ENCODE measurements at regions not wholly inside any gene's neighbourhood (a gene's known extent, or its start where the extent isn't known, plus 50 kb on each side); places are given as distances from the start of the nearest gene placed in this dataset.
A peak's percentile ranks its signal among the peaks of the same experiment; 100 is the strongest.

DNA sequence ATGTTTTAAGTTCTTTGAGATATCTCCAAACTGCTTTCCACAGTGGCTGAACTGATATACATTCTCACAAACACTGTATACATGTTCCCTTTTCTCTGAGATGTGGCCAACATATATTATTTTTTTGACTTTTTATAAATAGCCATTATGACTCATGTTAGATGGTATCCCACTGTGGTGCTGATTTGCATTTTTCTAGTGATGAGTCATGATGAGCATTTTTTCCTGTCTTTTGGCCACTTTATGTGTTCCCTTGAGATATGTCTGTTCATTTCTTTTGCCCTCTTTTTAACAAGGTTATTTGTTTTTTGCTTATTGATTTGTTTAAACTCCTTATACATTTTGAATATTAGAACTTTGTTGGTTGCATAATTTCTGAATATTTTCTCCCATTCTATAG is 1055.1 kb downstream of the NXPH1 start:
- no peak overlapping the region for H3K27ac ChIP-seq
- TF ChIP-seq, protein P1, sequence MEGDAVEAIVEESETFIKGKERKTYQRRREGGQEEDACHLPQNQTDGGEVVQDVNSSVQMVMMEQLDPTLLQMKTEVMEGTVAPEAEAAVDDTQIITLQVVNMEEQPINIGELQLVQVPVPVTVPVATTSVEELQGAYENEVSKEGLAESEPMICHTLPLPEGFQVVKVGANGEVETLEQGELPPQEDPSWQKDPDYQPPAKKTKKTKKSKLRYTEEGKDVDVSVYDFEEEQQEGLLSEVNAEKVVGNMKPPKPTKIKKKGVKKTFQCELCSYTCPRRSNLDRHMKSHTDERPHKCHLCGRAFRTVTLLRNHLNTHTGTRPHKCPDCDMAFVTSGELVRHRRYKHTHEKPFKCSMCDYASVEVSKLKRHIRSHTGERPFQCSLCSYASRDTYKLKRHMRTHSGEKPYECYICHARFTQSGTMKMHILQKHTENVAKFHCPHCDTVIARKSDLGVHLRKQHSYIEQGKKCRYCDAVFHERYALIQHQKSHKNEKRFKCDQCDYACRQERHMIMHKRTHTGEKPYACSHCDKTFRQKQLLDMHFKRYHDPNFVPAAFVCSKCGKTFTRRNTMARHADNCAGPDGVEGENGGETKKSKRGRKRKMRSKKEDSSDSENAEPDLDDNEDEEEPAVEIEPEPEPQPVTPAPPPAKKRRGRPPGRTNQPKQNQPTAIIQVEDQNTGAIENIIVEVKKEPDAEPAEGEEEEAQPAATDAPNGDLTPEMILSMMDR (conservative IDR thresholded peaks at IDR 0.05): no peak

DNA sequence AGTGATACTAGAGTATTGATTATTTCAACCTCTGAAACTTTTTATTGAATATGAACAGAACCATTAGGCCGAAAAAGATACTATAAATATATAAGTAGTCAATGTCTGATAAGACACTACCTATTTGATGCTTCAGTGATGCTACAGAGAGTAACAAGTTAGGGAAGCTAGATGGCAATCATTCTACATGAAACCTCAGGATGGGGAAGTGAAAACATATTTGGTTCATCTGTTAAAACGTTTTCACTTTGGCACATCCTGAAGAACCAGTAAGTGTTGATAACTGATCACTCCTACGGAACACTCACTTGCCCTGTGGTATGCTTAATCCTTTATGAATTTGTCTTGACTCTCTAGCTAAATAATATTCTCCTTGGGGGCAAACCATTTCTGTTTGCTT is 1064.9 kb downstream of the NXPH1 start:
- TF ChIP-seq, protein P1 (conservative IDR thresholded peaks at IDR 0.05): 0 out of 2 replicates have a peak, but pooled peaks have one; percentile 10
- H3K27ac ChIP-seq: no peak overlapping the region

DNA sequence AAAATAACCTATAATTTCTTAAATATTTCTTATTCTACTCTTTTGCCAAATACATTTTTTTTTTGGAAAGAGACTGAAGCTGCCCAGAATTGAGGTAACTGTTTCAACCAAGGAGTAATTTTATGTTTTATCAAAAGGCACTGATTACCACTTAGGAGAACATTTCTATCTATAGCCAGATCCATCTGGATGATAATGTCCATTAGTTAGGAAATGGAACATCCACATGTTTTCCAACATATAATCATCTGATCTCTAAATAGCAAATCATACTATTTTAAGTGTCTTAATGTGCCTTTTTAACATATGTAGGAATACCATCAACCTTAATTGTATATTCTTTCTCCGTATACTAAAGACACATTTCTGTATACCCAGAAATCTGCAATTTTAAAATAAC is 1068.9 kb downstream of the NXPH1 start:
- no peak overlapping the region for H3K27ac ChIP-seq
- TF ChIP-seq, protein P1 (conservative IDR thresholded peaks at IDR 0.05): no peak

DNA sequence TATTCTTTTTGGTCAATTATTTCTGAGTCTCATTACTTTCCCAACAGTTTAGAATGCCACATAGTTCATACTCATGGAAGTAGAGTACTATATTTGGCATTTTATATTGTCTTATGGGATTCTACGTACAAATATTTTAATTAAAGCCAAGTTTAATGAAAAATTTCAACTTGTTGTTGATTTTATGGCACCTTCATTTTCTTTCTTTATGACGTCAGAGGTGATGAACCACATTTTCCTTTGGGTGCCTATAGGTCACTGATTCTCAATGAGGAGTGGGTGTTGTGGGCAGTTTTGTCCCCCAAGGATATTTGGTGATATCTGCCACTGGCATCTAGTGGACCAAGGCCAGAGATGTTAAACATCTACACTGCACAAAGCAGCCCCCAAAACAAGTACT is 1071.3 kb downstream of the NXPH1 start:
- TF ChIP-seq, protein P1 (conservative IDR thresholded peaks at IDR 0.05): no peak

DNA sequence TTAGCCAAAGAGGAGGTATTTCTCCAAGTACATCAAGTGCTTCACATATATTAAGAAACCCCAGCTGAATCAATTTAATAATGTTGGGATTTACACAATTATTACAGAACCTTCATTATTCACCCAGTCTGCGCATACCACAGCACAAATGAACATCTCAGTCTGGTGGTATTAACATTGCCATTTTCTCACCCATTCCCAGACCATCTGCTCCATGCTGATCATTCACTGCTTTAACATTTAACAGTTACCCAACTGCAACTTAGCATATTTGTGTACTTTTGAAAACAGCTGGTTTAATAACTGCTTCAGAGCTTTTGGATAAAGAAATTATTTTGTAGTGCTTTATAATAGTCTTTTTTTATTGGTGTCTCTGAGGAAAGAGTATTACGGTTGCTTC is 1072.1 kb downstream of the NXPH1 start:
- TF ChIP-seq, protein P1 (conservative IDR thresholded peaks at IDR 0.05): no peak

More for the DNA sequence above, 1071.3 kb downstream of the NXPH1 start:
- no peak overlapping the region for H3K27ac ChIP-seq

DNA sequence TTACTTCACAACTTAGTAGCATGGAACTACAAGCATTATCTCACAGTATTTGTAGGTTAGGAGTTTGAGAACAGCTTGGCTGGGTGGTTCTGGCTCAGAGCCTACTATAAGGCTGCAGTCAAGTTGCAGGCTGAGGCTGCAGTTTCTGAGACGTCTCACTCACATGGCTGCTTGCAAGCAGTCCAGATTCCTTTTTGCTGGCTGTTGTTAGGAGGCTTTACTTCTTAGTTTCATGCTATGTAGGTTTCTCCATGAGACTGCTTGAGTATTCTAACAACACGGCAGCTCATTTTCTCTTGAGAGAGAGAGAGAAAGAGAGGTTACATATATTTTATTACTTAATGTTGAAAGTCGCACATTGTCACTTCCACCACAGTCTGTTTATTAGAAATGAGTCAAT is 1073.9 kb downstream of the NXPH1 start:
- TF ChIP-seq, protein P1 (conservative IDR thresholded peaks at IDR 0.05): no peak
- H3K27ac ChIP-seq: no peak overlapping the region

More for the DNA sequence above, 1072.1 kb downstream of the NXPH1 start:
- H3K27ac ChIP-seq: no peak overlapping the region

DNA sequence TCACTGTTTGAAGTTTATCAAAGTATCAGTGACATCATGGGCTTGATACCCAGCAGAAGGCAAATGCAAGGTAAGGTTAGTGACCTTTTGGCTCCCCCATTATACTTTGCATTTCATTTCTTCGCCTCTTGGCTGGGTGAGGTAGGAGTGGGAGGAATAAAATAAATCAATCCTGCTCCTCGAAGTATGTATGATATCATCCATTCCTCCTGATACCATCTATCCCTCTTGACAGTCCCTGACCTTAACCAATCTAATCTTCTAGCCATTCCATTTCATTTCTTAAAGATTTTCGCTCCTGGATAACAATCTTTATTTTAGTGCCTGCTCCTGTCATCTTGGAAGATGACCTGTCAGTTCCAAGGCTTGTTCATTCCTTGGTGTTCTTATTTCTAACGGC is 1083.3 kb downstream of the NXPH1 start:
- TF ChIP-seq, protein P1 (conservative IDR thresholded peaks at IDR 0.05): no peak
- no peak overlapping the region for H3K27ac ChIP-seq
